Smooth muscle cell (in vitro differentiated cells): ENCODE measurements at regions not wholly inside any gene's neighbourhood (a gene's known extent, or its start where the extent isn't known, plus 50 kb on each side); places are given as distances from the start of the nearest gene placed in this dataset.

Experiments used
- DNase-seq: peaks from one replicate; lab custom pipeline; 2025; ENCODE audit not compliant: unreplicated experiment; lab: John Stamatoyannopoulos, UW
- H2AFZ ChIP-seq: fragments of 200-600 bp; sonication (generic); 2 replicates; pipeline ENCODE4 v1.6.0; 2016; ENCODE audit warnings: antibody characterized with exemption, low read depth, mild to moderate bottlenecking
- H3F3A ChIP-seq: fragments of 200-600 bp; sonication (generic); 2 replicates; pipeline ENCODE4 v1.6.0; 2017; ENCODE audit warnings: antibody characterized with exemption, low read depth
- H3K27ac ChIP-seq: fragments of 200-600 bp; sonication (generic); 2 replicates; pipeline ENCODE4 v1.5.1; 2016; ENCODE audit warnings: low read depth, mild to moderate bottlenecking
- H3K27me3 ChIP-seq: fragments of 200-600 bp; sonication (generic); 2 replicates; pipeline ENCODE4 v1.6.1; 2016; ENCODE audit warnings: low read depth, mild to moderate bottlenecking
- H3K36me3 ChIP-seq: fragments of 200-600 bp; sonication (generic); 2 replicates; pipeline ENCODE4 v1.5.1; 2016; ENCODE audit warnings: low read depth
- H3K4me1 ChIP-seq: fragments of 200-600 bp; sonication (generic); 2 replicates; pipeline ENCODE4 v1.5.1; 2016; ENCODE audit warnings: low read depth
- H3K4me2 ChIP-seq: fragments of 200-600 bp; sonication (generic); 2 replicates; pipeline ENCODE4 v1.6.0; 2016; ENCODE audit warnings: mild to moderate bottlenecking
- H3K4me3 ChIP-seq: fragments of 200-600 bp; sonication (generic); 2 replicates; pipeline ENCODE4 v1.5.1; 2016; ENCODE audit warnings: mild to moderate bottlenecking
- H3K79me2 ChIP-seq: fragments of 200-600 bp; sonication (generic); 2 replicates; pipeline ENCODE4 v1.6.0; 2016; ENCODE audit warnings: low read depth, mild to moderate bottlenecking
- H3K9ac ChIP-seq: fragments of 200-600 bp; sonication (generic); 2 replicates; pipeline ENCODE4 v1.6.0; 2016; ENCODE audit warnings: low read depth
- H3K9me3 ChIP-seq: fragments of 200-600 bp; sonication (generic); replicated peaks from 2 replicates; pipeline ENCODE4 v1.5.1; 2016; ENCODE audit warnings: low read depth
- H4K20me1 ChIP-seq: fragments of 200-600 bp; sonication (generic); 2 replicates; pipeline ENCODE4 v1.6.0; 2016; ENCODE audit warnings: low read depth
- WGBS: methylation state at CpG from one replicate; pipeline ENCODE4 v1.1.7; 2016; ENCODE audit warnings: low lambda C conversion rate; 5-methylcytosine and 5-hydroxymethylcytosine counted together
- TF ChIP-seq, protein P1 (sequence below): fragments of 200-600 bp; sonication (generic); IDR thresholded peaks from 2 replicates; pipeline ENCODE4 v1.5.1; 2017; ENCODE audit warnings: borderline replicate concordance, mild to moderate bottlenecking, antibody characterized with exemption; ENCODE audit not compliant: insufficient read depth, poor library complexity, severe bottlenecking

DNA sequence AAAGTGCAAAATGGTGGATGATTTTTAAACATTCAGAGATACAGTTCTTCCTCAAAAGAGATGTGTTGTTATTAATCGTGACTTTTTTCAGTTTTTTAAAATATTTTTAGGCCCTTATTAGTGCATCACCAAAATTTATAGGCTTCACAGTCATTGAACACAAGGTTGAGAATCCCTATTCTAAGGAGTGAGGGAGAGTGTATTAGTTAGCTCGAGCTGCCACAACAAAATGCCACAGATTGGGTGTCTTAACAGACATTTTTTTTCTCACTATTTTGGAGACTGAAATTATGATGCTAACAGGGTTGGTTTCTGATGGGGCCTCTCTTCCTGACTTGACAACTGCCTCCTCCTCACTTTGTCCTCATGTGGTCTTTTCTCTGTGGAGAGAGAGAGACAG lies 145.9 kb upstream of the TPRG1 start:
- Histone ChIP-seq H3K27me3 (no peaks in the 10 kb centered on the region), H3K36me3 (no peaks in the 10 kb centered on the region), H3F3A (no peaks in the 10 kb centered on the region), H3K9ac (no peak overlapping the region), H3K4me1 (no peaks in the 10 kb centered on the region), H2AFZ (no peak overlapping the region), H3K4me2 (no peak overlapping the region), H3K79me2 (no peaks in the 10 kb centered on the region), H3K9me3 (no peaks in the 10 kb centered on the region), H3K27ac (no peak overlapping the region), H4K20me1 (no peaks in the 10 kb centered on the region), H3K4me3 (no peak overlapping the region)
- WGBS, result 93% methylated on average over 2 of the region's 2 CpGs
- TF ChIP-seq, protein P1, sequence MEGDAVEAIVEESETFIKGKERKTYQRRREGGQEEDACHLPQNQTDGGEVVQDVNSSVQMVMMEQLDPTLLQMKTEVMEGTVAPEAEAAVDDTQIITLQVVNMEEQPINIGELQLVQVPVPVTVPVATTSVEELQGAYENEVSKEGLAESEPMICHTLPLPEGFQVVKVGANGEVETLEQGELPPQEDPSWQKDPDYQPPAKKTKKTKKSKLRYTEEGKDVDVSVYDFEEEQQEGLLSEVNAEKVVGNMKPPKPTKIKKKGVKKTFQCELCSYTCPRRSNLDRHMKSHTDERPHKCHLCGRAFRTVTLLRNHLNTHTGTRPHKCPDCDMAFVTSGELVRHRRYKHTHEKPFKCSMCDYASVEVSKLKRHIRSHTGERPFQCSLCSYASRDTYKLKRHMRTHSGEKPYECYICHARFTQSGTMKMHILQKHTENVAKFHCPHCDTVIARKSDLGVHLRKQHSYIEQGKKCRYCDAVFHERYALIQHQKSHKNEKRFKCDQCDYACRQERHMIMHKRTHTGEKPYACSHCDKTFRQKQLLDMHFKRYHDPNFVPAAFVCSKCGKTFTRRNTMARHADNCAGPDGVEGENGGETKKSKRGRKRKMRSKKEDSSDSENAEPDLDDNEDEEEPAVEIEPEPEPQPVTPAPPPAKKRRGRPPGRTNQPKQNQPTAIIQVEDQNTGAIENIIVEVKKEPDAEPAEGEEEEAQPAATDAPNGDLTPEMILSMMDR, result no peak
- no peak for DNase-seq

DNA sequence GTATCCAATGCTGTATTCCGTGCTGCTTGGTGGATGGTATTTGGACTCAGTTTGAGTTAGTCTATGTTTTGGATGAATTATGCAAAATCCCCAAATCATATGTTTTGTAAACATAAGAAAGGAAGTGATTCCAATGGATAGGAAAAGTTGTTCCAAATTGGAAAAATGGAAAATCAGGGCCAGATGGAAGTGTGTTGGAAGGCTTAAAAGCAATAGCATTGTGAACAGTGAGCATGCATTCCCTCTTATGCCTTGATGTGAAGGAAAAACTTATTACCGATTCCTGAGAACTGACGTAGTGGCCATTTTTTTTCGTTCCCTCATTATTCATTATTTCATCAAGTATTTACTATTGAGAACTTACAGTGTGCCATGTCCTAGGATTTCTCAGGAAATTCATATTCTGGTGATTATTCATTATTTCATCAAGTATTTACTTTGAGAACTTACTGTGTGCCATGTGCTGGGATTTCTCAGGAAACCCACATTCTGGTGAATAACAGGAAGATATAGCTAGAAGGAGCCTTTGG lies 144.1 kb upstream of the TPRG1 start:
- H3K79me2 ChIP-seq, result no peaks in the 10 kb centered on the region
- 95% methylated on average over 4 of the region's 4 CpGs for WGBS
- no peaks in the 10 kb centered on the region for H3F3A ChIP-seq

DNA sequence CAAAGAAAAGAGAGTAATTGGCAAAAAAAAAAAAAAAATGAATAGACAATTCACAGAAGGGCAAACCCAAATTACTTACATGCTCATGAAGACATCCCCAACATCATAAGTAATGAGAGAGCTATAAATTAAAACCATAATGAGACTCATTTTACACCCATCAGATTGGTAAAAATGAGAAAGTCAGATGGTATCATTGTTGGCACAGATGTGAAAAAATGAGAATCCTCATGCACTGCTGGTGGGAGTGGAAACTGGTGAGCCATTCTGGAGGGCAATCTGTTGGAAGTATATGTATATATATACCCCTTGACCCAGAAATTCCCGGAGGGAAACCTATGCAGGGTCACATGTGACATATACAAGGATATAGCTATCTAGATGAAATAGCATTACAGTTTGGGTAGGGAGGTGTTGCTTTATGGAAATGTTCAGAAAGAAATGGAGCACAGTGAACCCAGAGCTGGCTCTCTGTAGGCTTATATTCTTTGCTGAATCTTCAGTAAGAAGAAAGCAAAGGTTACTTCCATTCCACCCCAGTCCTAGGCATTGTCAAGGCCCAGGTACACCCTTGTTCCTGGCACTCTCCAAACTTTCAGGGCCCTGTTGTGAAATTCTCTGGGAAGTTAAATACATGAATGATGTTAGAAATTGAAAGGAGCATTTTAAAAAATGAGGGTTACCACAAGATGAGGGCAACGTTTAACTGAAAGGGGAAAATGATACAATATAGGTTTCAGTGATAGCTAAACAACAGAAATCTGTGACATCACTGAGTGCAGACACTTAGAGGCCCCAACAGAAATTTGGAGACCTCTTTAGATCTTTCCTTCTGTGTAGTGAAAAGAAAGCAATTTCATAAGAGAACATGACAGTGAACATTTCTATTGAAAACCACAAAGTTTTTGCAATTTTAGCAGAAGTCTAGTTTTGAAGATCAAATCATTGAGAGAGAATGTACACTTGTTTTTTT lies 132.7 kb upstream of the TPRG1 start:
- H4K20me1 ChIP-seq, result no peaks in the 10 kb centered on the region
- H3K9me3 ChIP-seq, result no peaks in the 10 kb centered on the region
- H3K79me2 ChIP-seq, result no peaks in the 10 kb centered on the region
- no peaks in the 10 kb centered on the region for H3K27me3 ChIP-seq
- 84% methylated on average over 2 of the region's 2 CpGs for WGBS
- no peak overlapping the region for H3K4me3 ChIP-seq
- H2AFZ ChIP-seq, result no peak overlapping the region
- DNase-seq, result no peak
- H3K27ac ChIP-seq, result no peak overlapping the region
- no peaks in the 10 kb centered on the region for H3K36me3 ChIP-seq
- TF ChIP-seq, protein P1, result no peak
- H3K9ac ChIP-seq, result no peak overlapping the region
- H3K4me1 ChIP-seq, result no peaks in the 10 kb centered on the region
- no peaks in the 10 kb centered on the region for H3F3A ChIP-seq
- no peak overlapping the region for H3K4me2 ChIP-seq

More for the DNA sequence above, 144.1 kb upstream of the TPRG1 start:
- H3K9ac ChIP-seq, result no peak overlapping the region
- no peak for DNase-seq
- H3K27ac ChIP-seq, result no peak overlapping the region
- no peak overlapping the region for H3K4me3 ChIP-seq
- no peak overlapping the region for H3K4me2 ChIP-seq
- no peaks in the 10 kb centered on the region for H3K36me3 ChIP-seq
- no peaks in the 10 kb centered on the region for H3K27me3 ChIP-seq
- H3K4me1 ChIP-seq, result no peaks in the 10 kb centered on the region
- TF ChIP-seq, protein P1, result no peak
- H3K9me3 ChIP-seq, result no peaks in the 10 kb centered on the region
- H2AFZ ChIP-seq, result no peak overlapping the region
- no peaks in the 10 kb centered on the region for H4K20me1 ChIP-seq
